Thymus (tissue), 11 donors: ENCODE measurements at regions not wholly inside any gene's neighbourhood (a gene's known extent, or its start where the extent isn't known, plus 50 kb on each side); places are given as distances from the start of the nearest gene placed in this dataset.

Source experiments
- DNase-seq, 9 donors: peaks; one replicate each; pipeline ENCODE4 v3.0.0-alpha.2; 2013; ENCODE audit warnings: low spot score in 9 of 9, low read depth in 6 of 9, missing footprints in 1 of 9
- H3K27ac ChIP-seq, 2 donors: one replicate each; pipeline ENCODE4 v1.5.1; 2013; ENCODE audit warnings: control low read depth in 1 of 2, low read depth in 1 of 2, low read length in 1 of 2, mild to moderate bottlenecking in 1 of 2, moderate library complexity in 1 of 2
- H3K27me3 ChIP-seq, 2 donors: one replicate each; pipeline ENCODE4 v1.5.1; 2013; ENCODE audit warnings: low read length in 1 of 2; ENCODE audit not compliant: control insufficient read depth in 2 of 2, insufficient read depth in 1 of 2
- H3K36me3 ChIP-seq, 2 donors: one replicate each; pipeline ENCODE4 v1.5.1; 2013; ENCODE audit warnings: low read length in 1 of 2, mild to moderate bottlenecking in 1 of 2, moderate library complexity in 1 of 2; ENCODE audit not compliant: control insufficient read depth in 2 of 2, insufficient read depth in 2 of 2
- H3K4me1 ChIP-seq, 2 donors: one replicate each; pipeline ENCODE4 v1.5.1; 2013; ENCODE audit warnings: low read length in 2 of 2; ENCODE audit not compliant: control insufficient read depth in 2 of 2, insufficient read depth in 2 of 2
- H3K4me3 ChIP-seq, 2 donors: one replicate each; pipeline ENCODE4 v1.5.1; 2013; ENCODE audit warnings: low read length in 2 of 2, control low read depth in 1 of 2, mild to moderate bottlenecking in 1 of 2
- H3K9me3 ChIP-seq, 2 donors: one replicate each; pipeline ENCODE4 v1.5.1; 2013; ENCODE audit warnings: low read length in 1 of 2, mild to moderate bottlenecking in 1 of 2; ENCODE audit not compliant: control insufficient read depth in 2 of 2, insufficient read depth in 1 of 2
- WGBS: extraction: QIAGEN DNeasy Blood & Tissue Kit; methylation state at CpG from one replicate; pipeline ENCODE4 v1.1.7; 2013; 5-methylcytosine and 5-hydroxymethylcytosine counted together
- donor health status: healthy.

DNA sequence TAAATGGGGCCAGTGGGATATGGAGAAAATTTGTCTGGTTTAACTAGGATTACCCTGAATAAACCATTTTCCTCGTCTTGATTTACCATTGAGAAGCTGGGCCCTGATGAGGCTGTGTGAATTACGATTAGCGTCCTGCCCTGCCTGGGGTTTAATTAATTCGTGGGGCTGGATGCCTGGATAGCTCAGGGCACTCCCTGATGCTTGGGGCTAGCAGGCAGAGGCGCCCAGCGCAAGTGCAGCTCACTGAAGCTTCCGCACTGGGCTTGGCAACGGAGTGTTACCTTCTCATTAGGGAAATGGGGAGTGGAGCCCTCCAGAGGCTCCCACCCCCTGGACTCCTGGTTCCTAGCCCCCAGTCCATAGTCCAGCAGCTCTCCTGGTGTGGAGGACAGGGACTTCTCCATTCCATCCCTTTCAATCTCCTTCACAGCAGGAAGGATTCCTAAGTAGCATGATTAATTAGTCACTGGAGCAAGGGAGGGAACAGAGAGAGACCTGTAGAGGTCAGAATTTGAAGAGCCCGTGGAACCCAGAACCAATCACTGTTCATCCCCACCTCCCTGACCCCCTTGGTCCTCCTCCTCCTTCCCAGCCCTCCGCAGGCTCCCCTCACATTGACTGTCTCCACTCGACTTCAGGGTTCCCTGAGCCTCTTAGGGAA, 107.2 kb downstream of the UQCRFS1 start:
- Histone ChIP-seq H3K4me1 (no peaks in the 10 kb centered on the region), H3K36me3 (no peaks in the 10 kb centered on the region), H3K4me3 (no peak overlapping the region), H3K9me3 (peaks cover 0 to 3% of the 10 kb centered on the region in 2 donors), H3K27me3 (no peaks in the 10 kb centered on the region), H3K27ac (no peak overlapping the region)
- WGBS, result 70% methylated on average over 11 of the region's 11 CpGs
- no peak for DNase-seq

- no peaks in the 10 kb centered on the region for H3K4me1 ChIP-seq
- WGBS, result 96% methylated on average over 10 of the region's 10 CpGs
- no peaks in the 10 kb centered on the region for H3K27me3 ChIP-seq
- H3K4me3 ChIP-seq, result no peak overlapping the region
- H3K36me3 ChIP-seq, result no peaks in the 10 kb centered on the region
- H3K27ac ChIP-seq, result no peak overlapping the region
- no peak for DNase-seq
- H3K9me3 ChIP-seq, result peaks cover 0 to 3% of the 10 kb centered on the region in 2 donors
These were observed 108.2 kb downstream of the UQCRFS1 start for GRCh38 chr19:29104605-29105241.

- Histone ChIP-seq H3K9me3 (no peaks in the 10 kb centered on the region), H3K4me3 (no peak overlapping the region), H3K4me1 (no peaks in the 10 kb centered on the region), H3K27me3 (no peaks in the 10 kb centered on the region), H3K36me3 (no peaks in the 10 kb centered on the region), H3K27ac (no peak overlapping the region)
- DNase-seq, result no peak
- 83% methylated on average over 10 of the region's 10 CpGs for WGBS
These were observed 114.0 kb downstream of the UQCRFS1 start for GRCh38 chr19:29098863-29099481.

DNA sequence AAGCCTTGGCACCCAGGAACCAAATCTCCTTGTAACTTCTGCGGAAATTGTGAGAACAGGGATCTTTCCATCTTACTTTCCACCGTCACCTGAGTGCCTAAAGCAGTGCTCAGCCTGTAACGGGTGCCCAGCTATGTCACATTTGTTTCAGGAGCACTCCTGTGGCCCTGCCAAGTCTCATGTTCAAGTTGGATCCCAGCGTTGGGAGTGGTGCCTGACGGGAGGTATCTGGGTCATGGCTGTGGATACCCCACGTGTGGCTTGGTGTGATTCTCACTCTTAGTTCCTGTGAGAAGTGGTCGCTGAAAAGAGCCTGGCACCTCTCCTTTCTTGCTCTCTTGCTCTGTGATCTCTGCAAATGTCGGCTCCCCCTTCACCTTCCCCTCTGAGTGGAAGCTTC, 114.9 kb downstream of the UQCRFS1 start:
- DNase-seq, result no peak
- Histone ChIP-seq H3K4me3 (no peak overlapping the region), H3K36me3 (no peaks in the 10 kb centered on the region), H3K4me1 (no peaks in the 10 kb centered on the region), H3K27ac (no peak overlapping the region), H3K9me3 (no peaks in the 10 kb centered on the region), H3K27me3 (no peaks in the 10 kb centered on the region)
- 86% methylated on average over 8 of the region's 8 CpGs for WGBS

DNA sequence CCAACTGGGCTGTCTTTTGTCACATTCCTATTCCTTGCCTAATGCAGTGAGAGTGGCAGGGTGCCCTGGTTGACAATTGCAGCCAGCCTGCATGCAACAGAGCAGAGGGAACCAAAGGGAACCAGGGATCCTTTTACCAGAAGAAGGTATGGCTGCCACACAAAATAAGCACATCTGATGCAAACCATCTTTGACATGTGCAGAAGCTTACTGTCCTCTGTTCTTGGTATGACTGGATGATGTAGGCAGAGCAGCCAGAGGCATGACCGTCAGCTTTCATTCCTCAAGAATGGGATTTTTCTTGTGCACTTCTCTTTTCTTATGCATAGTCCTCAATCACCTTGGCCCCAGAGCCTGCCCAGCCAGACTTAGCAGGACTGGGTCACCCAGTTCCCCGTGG, 116.1 kb downstream of the UQCRFS1 start:
- DNase-seq, result no peak

GRCh38 chr19:29093553-29093908, 119.4 kb downstream of the UQCRFS1 start:
- H3K4me1 ChIP-seq, result no peaks in the 10 kb centered on the region
- no peaks in the 10 kb centered on the region for H3K36me3 ChIP-seq
- H3K4me3 ChIP-seq, result no peak overlapping the region
- H3K9me3 ChIP-seq, result no peaks in the 10 kb centered on the region
- H3K27me3 ChIP-seq, result no peaks in the 10 kb centered on the region
- H3K27ac ChIP-seq, result no peak overlapping the region
- DNase-seq, result no peak
- WGBS, result 86% methylated on average over 6 of the region's 6 CpGs

More for the DNA sequence above, 116.1 kb downstream of the UQCRFS1 start:
- 69% methylated on average over 2 of the region's 2 CpGs for WGBS
- Histone ChIP-seq H3K9me3 (no peaks in the 10 kb centered on the region), H3K4me1 (no peaks in the 10 kb centered on the region), H3K4me3 (no peak overlapping the region), H3K27ac (no peak overlapping the region), H3K27me3 (no peaks in the 10 kb centered on the region), H3K36me3 (no peaks in the 10 kb centered on the region)

DNA sequence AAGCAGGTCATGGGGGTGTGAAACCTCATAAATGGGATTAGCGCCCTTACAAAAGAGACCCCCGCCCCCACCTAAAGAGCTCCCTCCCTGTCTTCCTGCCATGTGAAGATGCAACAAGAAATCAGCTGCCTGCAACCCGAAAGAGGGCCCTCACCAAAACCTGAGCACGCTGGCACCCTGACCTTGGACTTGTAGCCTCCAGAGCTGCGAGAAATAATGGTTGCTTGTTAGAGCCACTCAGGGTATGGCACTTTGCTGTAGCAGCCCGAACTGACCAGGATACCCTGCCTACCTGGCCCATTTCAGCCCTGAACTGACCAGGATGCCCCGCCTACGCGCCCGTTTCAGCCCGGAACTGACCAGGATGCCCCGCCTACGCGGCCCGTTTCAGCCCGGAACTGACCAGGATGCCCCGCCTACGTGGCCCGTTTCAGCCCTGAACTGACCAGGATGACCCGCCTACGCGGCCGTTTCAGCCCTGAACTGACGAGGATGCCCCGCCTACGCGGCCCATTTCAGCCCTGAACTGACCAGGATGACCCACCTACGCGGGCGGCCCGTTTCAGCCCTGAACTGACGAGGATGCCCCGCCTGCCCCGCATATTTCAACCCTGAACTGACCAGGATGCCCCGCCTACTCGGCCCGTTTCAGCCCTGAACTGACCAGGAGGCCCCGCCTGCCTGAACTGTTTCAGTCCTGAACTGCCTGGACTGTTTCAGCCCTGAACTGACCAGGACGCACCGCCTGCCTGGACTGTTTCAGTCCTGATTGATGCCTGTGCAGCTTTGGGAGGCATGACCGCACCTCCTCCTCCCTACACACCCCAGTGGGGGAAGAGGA, 120.0 kb downstream of the UQCRFS1 start:
- Histone ChIP-seq H3K36me3 (no peaks in the 10 kb centered on the region), H3K27me3 (no peaks in the 10 kb centered on the region), H3K4me3 (no peak overlapping the region), H3K4me1 (no peaks in the 10 kb centered on the region), H3K9me3 (no peaks in the 10 kb centered on the region), H3K27ac (no peak overlapping the region)
- 93% methylated on average over 41 of the region's 41 CpGs for WGBS
- no peak for DNase-seq

DNA sequence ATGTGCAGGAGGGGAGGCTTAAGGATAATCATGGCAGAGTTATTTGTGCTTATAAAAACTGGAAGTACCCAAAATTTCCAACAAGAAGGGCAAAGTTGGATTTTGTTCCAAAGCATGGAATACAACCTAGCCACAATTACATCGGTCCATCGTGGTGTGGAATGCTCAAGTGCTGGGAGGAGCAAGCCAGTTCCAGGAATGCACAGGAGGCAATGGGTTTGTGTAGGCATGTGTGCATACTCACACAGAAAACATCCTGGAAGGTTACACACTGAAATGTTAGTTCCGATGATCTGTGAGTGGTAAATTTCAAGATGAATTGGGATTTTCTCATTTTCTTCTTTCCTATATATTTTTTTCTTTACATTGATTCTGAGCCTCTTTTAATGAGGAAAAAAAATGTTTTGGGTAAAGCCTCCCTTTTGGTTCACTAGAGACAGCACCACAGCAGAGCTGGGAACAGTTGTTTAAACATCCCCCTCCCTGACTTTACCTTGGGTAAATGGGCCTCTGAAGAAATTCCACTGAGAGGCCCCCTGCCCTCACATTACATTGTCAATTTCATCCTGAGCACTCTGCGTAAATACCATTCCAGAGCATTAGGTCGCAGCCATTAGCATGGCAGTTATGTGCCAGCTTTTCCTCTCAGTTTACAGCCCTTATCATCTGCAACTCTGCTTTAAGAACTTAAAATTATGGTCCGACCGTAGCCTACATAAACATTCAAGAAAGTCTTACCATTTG, 122.0 kb downstream of the UQCRFS1 start:
- Histone ChIP-seq H3K27me3 (no peaks in the 10 kb centered on the region), H3K4me1 (no peaks in the 10 kb centered on the region), H3K4me3 (no peak overlapping the region), H3K36me3 (no peaks in the 10 kb centered on the region), H3K27ac (no peak overlapping the region), H3K9me3 (peaks cover 0 to 1% of the 10 kb centered on the region in 2 donors)
- DNase-seq, result no peak
- WGBS, result 80% methylated on average over 7 of the region's 7 CpGs
